Brain microvascular endothelial cell (primary cell): ENCODE measurements at regions not wholly inside any gene's neighbourhood (a gene's known extent, or its start where the extent isn't known, plus 50 kb on each side); places are given as distances from the start of the nearest gene placed in this dataset.

Experiments
- DNase-seq: peaks from one replicate; pipeline ENCODE4 v3.0.0-alpha.2; 2020
- H3K27ac ChIP-seq: fragments of 250-450 bp; sonication (Bioruptor Pico); 2 replicates; pipeline ENCODE4 v1.5.1; 2020; ENCODE audit warnings: mild to moderate bottlenecking, moderate library complexity
- H3K27me3 ChIP-seq: fragments of 250-450 bp; sonication (Bioruptor Pico); replicated peaks from 2 replicates; pipeline ENCODE4 v1.5.1; 2020; ENCODE audit warnings: mild to moderate bottlenecking
- H3K36me3 ChIP-seq: fragments of 250-450 bp; sonication (Bioruptor Pico); replicated peaks from 2 replicates; pipeline ENCODE4 v1.5.1; 2020; ENCODE audit warnings: mild to moderate bottlenecking
- H3K4me3 ChIP-seq: 2 replicates; pipeline ENCODE4 v1.5.1; 2011; ENCODE audit warnings: low read depth, mild to moderate bottlenecking, control low read depth, low read length, moderate library complexity
- CTCF ChIP-seq: IDR thresholded peaks from 2 replicates; pipeline ENCODE4 v1.5.1; 2011; ENCODE audit warnings: low read depth, mild to moderate bottlenecking, moderate library complexity, low read length, control low read depth, inconsistent platforms; ENCODE audit errors: missing control alignments
- in situ Hi-C: cut with HindIII; loops from 2 replicates; pipeline ENCODE4 v1.10.0; 2017; ENCODE audit warnings: low sequenced_read_pairs, low pct_ligation_motif_present

GRCh38 chr6:15796844-15797243 lies 134.0 kb upstream of the DTNBP1 start:
- no peak for TF ChIP-seq CTCF
- in situ Hi-C loops = no loop called here
- no peak for DNase-seq
- H3K4me3 ChIP-seq = no peak overlapping the region
- no peaks in the 10 kb centered on the region for H3K27me3 ChIP-seq
- no peak overlapping the region for H3K27ac ChIP-seq
- no peaks in the 10 kb centered on the region for H3K36me3 ChIP-seq

- in situ Hi-C loops = no loop called here
- Histone ChIP-seq H3K4me3 (no peak overlapping the region), H3K27ac (no peak overlapping the region), H3K36me3 (no peaks in the 10 kb centered on the region), H3K27me3 (no peaks in the 10 kb centered on the region)
- TF ChIP-seq CTCF = no peak
- DNase-seq = peak; percentile 12
These were observed 133.4 kb upstream of the DTNBP1 start for GRCh38 chr6:15796130-15796771.

GRCh38 chr6:15793826-15794225 lies 131.0 kb upstream of the DTNBP1 start:
- TF ChIP-seq CTCF = no peak
- DNase-seq = no peak
- no peak overlapping the region for H3K27ac ChIP-seq
- no peaks in the 10 kb centered on the region for H3K36me3 ChIP-seq
- in situ Hi-C loops = no loop called here
- H3K4me3 ChIP-seq = no peak overlapping the region
- H3K27me3 ChIP-seq = no peaks in the 10 kb centered on the region

GRCh38 chr6:15793288-15793687 lies 130.5 kb upstream of the DTNBP1 start:
- in situ Hi-C loops = no loop called here

GRCh38 chr6:15792842-15793241 lies 130.0 kb upstream of the DTNBP1 start:
- DNase-seq = no peak
- TF ChIP-seq CTCF = no peak
- Histone ChIP-seq H3K36me3 (no peaks in the 10 kb centered on the region), H3K27ac (no peak overlapping the region), H3K4me3 (no peak overlapping the region), H3K27me3 (no peaks in the 10 kb centered on the region)
- in situ Hi-C loops = no loop called here

More at GRCh38 chr6:15793288-15793687, 130.5 kb upstream of the DTNBP1 start:
- Histone ChIP-seq H3K27me3 (no peaks in the 10 kb centered on the region), H3K4me3 (no peak overlapping the region), H3K36me3 (no peaks in the 10 kb centered on the region), H3K27ac (no peak overlapping the region)
- no peak for TF ChIP-seq CTCF
- peak; percentile 81 for DNase-seq
